HG02763 (cell line): ENCODE measurements at regions not wholly inside any gene's neighbourhood (a gene's known extent, or its start where the extent isn't known, plus 50 kb on each side); places are given as distances from the start of the nearest gene placed in this dataset.
"Not testable (repeated sequence)": the region's sequence is repeated elsewhere in the genome, so short reads cannot be mapped to it uniquely, and the experiment has no call there.

ENCODE experiments used
- ATAC-seq: cut with Tn5 transposase; IDR thresholded peaks from one replicate; pipeline ENCODE4 v1.9.1; 2021; ENCODE audit warnings: mild to moderate bottlenecking, moderate library complexity; ENCODE audit not compliant: unreplicated experiment

- ATAC-seq = no peak
Observed at GRCh38 chr7:119665796-119666195, 607.2 kb upstream of the KCND2 start.

DNA sequence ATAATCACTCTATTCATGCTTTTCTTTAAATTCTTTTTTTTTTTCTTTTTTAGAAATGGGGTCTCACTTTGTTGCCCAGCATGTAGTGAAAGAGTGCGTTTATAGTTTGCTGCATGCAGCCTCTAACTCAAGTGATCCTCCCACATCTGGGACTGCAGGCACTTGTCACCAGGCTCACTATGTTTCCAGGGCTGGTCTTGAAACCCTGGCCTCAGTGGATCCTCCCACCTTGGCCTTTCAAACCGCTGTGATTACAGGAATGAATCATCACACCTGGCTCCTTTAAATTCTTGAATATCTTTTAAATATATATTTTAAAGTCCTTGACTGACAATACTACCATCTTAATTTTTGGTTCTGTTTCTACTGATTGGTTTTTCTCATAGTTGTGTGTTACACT is 591.6 kb upstream of the KCND2 start:
- no peak for ATAC-seq

DNA sequence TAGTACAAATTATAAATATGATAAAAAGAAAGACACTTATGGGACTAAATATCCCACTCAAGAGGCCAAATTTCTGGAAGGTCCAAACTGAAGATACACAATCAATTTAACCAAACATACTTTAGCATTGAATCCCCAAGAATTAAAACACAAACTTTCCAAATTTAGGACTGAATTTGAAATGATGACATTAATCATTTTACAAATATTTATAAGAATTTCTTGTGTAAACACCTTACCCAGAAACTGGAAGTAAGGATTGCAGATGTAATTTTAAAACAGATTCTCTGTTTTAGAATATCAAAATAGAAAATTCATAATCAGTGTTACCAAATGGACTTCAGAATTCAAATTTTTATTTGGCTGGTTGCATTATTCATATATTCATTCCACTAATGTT is 588.2 kb upstream of the KCND2 start:
- ATAC-seq = no peak

DNA sequence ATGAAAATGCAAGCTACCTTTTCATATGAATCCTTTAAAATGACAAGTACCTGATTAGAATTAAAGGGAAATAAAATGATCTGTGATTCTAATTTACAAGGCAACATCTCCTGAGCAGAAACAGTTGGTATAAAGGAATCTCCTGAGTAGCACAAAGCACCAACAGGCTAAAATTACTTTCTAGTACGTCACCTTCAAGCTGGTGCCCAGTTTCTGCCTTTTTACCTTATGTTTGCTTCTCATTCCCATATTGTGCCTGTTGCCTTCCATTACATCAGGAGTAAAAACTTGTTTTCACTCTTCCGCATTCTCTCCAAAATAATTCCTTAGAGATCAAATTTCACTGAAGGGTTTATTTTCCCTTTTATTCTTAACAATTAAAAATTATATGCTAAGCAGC is 587.1 kb upstream of the KCND2 start:
- ATAC-seq = no peak

DNA sequence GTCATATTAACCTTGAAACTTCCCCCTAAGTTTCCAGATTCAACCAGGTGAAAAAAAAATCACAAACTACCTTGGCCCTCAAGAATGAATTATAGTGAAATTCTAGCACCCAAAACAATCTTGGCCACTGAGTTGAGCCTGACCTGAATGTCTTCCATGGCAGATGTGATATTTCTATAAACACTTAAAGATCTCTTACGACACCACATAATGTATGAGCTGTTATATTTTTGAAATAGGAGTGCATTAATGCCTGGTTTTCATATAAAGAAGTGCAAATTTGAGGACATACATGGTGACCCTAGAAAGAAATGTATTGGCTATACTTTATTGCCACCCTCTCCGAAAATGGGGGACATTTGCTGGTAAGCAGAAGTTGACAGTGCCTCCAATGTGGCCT is 584.1 kb upstream of the KCND2 start:
- ATAC-seq = no peak

- ATAC-seq = no peak
Observed at GRCh38 chr7:119692541-119692940, 580.4 kb upstream of the KCND2 start.

GRCh38 chr7:119694506-119694905 is 578.5 kb upstream of the KCND2 start:
- no peak for ATAC-seq

- ATAC-seq = no peak
Observed at GRCh38 chr7:119696336-119696735, 576.6 kb upstream of the KCND2 start.

DNA sequence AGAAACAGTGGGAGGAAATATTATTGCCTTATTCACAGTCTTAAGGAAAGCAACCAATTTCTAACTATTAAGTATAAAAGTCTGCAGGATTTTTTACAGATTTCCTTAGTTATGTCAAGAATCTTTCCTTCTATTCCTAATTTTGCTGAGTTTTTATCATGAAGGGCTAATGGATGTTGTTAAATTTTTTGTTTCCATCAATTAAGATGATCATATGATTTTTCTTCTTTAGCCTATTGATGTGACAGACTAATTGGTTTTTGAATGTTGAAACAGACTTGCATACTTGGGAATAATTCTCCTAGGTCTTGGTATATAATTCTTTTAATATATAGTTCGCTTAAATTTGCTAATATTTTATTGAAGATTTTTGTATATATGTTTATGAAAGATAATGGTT is 569.1 kb upstream of the KCND2 start:
- ATAC-seq = no peak

GRCh38 chr7:119706608-119707007 is 566.4 kb upstream of the KCND2 start:
- ATAC-seq = no peak

GRCh38 chr7:119708891-119709290 is 564.1 kb upstream of the KCND2 start:
- ATAC-seq = no peak

- no peak for ATAC-seq
Observed at GRCh38 chr7:119711104-119711503, 561.9 kb upstream of the KCND2 start.

GRCh38 chr7:119712886-119713462 is 560.0 kb upstream of the KCND2 start:
- no peak for ATAC-seq

DNA sequence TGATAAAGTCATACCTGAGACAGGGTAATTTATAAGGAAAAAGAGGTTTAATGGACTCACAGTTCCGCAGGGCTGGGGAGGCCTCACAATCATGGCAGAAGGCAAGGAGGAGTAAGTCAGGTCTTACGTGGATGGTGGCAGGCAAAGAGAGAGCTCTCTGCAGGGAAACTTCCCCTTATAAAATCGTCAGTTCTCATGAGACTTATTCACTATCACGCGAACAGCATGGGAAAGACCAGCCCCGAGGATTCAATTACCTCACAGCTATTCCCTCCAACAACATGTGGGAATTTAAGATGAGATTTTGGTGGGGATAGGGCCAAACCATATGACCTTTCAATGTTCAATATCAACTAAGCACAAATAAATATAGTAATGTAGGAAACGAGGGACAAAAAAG is 559.4 kb upstream of the KCND2 start:
- no peak for ATAC-seq

DNA sequence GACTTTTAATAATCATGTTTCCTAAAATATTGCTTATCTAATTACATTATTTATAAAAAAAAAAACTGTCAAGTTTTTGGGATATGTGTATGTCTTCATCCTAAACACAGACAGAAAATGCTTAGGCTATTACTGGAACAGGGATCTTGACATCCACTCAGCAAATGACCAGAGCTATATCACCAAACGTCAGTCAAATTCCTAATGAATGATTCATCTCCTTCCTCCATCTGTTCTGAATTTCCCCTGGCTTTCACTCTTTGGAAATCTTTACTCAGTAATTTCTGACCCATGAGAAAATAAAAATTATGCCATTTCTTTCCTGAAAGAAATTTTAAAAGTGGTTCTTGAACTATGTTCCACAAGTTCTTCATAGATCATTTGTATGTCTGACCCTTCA is 552.4 kb upstream of the KCND2 start:
- no peak for ATAC-seq

DNA sequence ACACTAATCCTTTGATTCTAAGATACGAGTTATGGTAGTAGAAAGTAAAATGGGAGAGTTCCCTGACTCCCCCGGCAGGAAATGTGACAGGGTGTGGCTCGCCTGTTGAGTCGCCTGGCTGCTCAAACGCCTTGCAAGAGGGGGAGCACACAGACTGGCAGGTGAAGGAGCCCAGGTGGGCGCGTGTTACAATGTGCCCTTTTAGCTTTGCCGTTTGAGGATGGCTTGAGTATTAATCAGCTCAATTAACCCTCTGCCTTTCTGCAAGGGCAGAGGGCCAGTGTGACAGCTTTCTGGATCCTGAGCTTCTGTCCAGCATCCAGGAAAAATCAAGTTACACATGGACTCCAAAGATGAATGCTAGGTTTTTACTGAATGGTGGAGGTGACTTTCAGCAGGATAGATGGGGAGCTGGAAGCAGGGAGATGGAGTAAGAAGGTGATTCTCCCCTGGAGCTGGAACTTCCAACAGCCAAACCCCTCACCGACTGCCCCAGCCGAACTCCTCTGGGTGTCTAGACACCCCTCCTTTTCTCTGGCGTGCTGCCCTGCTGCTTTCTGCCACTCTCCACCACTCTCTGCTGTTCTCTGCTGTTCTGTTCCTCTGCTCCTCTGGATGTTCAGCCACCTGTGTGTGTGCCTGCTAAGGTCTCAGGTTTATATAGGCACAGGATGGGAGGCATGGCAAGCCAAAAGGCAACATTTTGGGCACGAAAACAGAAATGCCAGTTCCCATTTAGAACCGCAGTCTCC is 548.8 kb upstream of the KCND2 start:
- ATAC-seq = no peak

GRCh38 chr7:119733127-119733879 is 539.7 kb upstream of the KCND2 start:
- ATAC-seq = no peak

- ATAC-seq = no peak
Observed at GRCh38 chr7:119737390-119737789, 535.6 kb upstream of the KCND2 start.

GRCh38 chr7:119745280-119745679 is 527.7 kb upstream of the KCND2 start:
- ATAC-seq = not testable (repeated sequence)

DNA sequence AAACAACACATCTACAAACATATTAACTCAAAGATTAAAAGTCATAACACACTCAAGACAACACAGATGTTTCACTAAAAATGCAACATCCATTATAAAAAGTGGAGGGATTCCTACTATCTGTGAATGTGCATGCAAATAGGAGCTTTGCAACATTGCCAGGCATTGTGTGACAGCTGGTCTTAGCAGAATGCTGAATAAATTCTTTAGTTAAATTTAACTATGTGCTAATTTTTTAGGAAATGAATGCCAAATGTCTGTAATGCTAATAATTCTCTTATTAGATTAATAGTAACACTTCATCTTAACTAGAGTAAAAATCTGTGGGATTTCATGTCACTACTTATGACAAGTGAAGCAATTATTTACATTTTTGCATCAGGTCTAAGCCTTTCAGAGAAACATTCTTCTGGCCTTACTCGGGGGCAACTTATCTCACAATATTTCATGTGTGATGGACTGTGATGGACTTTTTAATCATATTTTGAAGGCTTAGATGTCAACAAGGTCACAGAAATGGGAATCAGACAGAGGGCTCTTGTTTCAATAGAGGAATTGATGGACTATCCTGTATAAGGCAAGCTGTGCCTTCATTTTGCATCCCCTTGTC is 524.6 kb upstream of the KCND2 start:
- no peak for ATAC-seq

DNA sequence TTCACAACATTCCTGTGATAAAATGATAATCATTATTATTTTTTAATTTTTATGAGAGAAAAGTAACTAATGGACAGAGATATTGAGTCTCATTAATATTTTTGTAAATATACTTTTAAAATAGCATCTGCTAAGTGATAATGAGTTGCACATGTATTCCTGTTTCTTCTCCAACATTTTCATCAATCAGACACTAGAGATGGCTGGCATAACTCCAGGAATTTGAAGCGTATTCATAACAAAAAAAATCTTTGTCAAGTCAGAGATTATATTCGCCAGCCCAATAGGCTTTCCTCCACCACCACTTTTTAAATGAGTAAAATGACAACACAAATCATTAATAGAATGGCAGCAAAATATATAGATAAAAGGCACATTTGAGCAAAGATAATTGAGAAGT is 524.0 kb upstream of the KCND2 start:
- no peak for ATAC-seq

GRCh38 chr7:119756687-119757086 is 516.3 kb upstream of the KCND2 start:
- ATAC-seq = no peak
